H1 (cell line): ENCODE measurements at regions not wholly inside any gene's neighbourhood (a gene's known extent, or its start where the extent isn't known, plus 50 kb on each side); places are given as distances from the start of the nearest gene placed in this dataset.
"Not testable (repeated sequence)": the region's sequence is repeated elsewhere in the genome, so short reads cannot be mapped to it uniquely, and the experiment has no call there.

ENCODE experiments used
- CTCF ChIA-PET: fragments of 300-600 bp; sonication (Branson Sonifier 250); formaldehyde crosslinking; loops from one replicate; lab custom pipeline; 2021; ENCODE audit not compliant: partially characterized antibody; lab: Charles Lee
- POLR2A ChIA-PET: fragments of 300-600 bp; sonication (Branson Sonifier 250); formaldehyde crosslinking; loops from one replicate; lab custom pipeline; 2021; ENCODE audit warnings: inconsistent platforms; ENCODE audit not compliant: partially characterized antibody; lab: Charles Lee
- DNase-seq, 2 experiments: peaks; one replicate each; pipeline versions ENCODE4 v3.0.0 to v3.0.0-alpha.2; 2010 to 2022; ENCODE audit warnings: low spot score in 2 of 2, low read depth in 1 of 2, mixed read lengths in 1 of 2
- FAIRE-seq: peaks from 2 replicates; lab custom pipeline; 2011; peaks lifted over from hg19 to GRCh38; lab: Jason Lieb, UNC
- H2AFZ ChIP-seq: 2 replicates; pipeline ENCODE4 v1.8.1; 2012; ENCODE audit warnings: low read length, inconsistent platforms
- H2AK5ac ChIP-seq: 2 replicates; pipeline ENCODE4 v1.6.1; 2013; ENCODE audit warnings: low read depth, low read length
- H2BK120ac ChIP-seq: replicated peaks from 2 replicates; pipeline ENCODE3; 2013; ENCODE audit warnings: low read depth, low read length, inconsistent platforms
- H2BK12ac ChIP-seq: 2 replicates; pipeline ENCODE4 v1.6.1; 2013; ENCODE audit warnings: low read depth, low read length
- H2BK15ac ChIP-seq: 2 replicates; pipeline ENCODE4 v1.6.1; 2013; ENCODE audit warnings: low read length
- H2BK20ac ChIP-seq: 2 replicates; pipeline ENCODE4 v1.6.1; 2013; ENCODE audit warnings: low read length
- H2BK5ac ChIP-seq: 2 replicates; pipeline ENCODE4 v1.6.1; 2013; ENCODE audit warnings: low read depth, low read length
- H3K14ac ChIP-seq: 2 replicates; pipeline ENCODE4 v1.6.1; 2013; ENCODE audit warnings: inconsistent platforms; ENCODE audit not compliant: insufficient read length
- H3K18ac ChIP-seq: 2 replicates; pipeline ENCODE4 v1.6.1; 2013; ENCODE audit warnings: low read length; ENCODE audit errors: extremely low read depth
- H3K23ac ChIP-seq: 2 replicates; pipeline ENCODE4 v1.6.1; 2013; ENCODE audit warnings: inconsistent platforms; ENCODE audit not compliant: insufficient read length
- H3K23me2 ChIP-seq: 2 replicates; pipeline ENCODE4 v1.6.1; 2013; ENCODE audit warnings: low read depth, low read length
- H3K27ac ChIP-seq: 2 replicates; pipeline ENCODE4 v1.6.1; 2011; ENCODE audit warnings: low read depth, low read length, inconsistent platforms
- H3K27me3 ChIP-seq, 4 experiments: replicated peaks in 1 of 4; 1 replicate in 1 of 4; 2 replicates in 3 of 4; pipeline versions ENCODE4 v1.6.1 to v1.8.1; 2011 to 2013; ENCODE audit warnings: low read length in 3 of 4, mild to moderate bottlenecking in 3 of 4, inconsistent platforms in 2 of 4, mixed read lengths in 2 of 4, moderate library complexity in 1 of 4; ENCODE audit not compliant: control insufficient read depth in 3 of 4, insufficient read depth in 3 of 4; ENCODE audit errors: extremely low read depth in 1 of 4
- H3K36me3 ChIP-seq, 4 experiments: 2 replicates each; pipeline versions ENCODE4 v1.6.1 to v1.8.1; 2011 to 2013; ENCODE audit warnings: mild to moderate bottlenecking in 4 of 4, low read length in 3 of 4, moderate library complexity in 2 of 4, control low read depth in 1 of 4, inconsistent platforms in 1 of 4; ENCODE audit not compliant: insufficient read depth in 4 of 4, control insufficient read depth in 2 of 4
- H3K4ac ChIP-seq: replicated peaks from 2 replicates; pipeline ENCODE3; 2013; ENCODE audit warnings: low read length, low read depth, mixed read lengths, inconsistent platforms; ENCODE audit not compliant: insufficient read length
- H3K4me1 ChIP-seq, 4 experiments: replicated peaks in 1 of 4; 1 replicate in 1 of 4; 2 replicates in 3 of 4; pipeline versions ENCODE4 v1.6.1 to v1.8.1; 2011 to 2013; ENCODE audit warnings: low read length in 3 of 4, inconsistent platforms in 2 of 4, mixed read lengths in 1 of 4; ENCODE audit not compliant: insufficient read depth in 4 of 4, control insufficient read depth in 3 of 4
- H3K4me2 ChIP-seq, 2 experiments: 2 replicates each; pipeline versions ENCODE4 v1.6.1 to v1.8.1; 2011 to 2013; ENCODE audit warnings: low read depth in 2 of 2, low read length in 2 of 2, control low read depth in 1 of 2, inconsistent platforms in 1 of 2, mild to moderate bottlenecking in 1 of 2; ENCODE audit not compliant: insufficient read depth in 1 of 2
- H3K4me3 ChIP-seq, 4 experiments: fragments of 200-600, 300-600 bp in 1 of 4; sonication (generic), shearing (Covaris generic), sonication (Bioruptor Twin) in 1 of 4; 2 replicates each; pipeline versions ENCODE4 v1.5.1 to v1.8.1; 2011 to 2016; ENCODE audit warnings: low read length in 4 of 4, low read depth in 3 of 4, control low read depth in 2 of 4, inconsistent platforms in 2 of 4, mild to moderate bottlenecking in 2 of 4, mixed read lengths in 1 of 4, moderate library complexity in 1 of 4; ENCODE audit not compliant: insufficient read depth in 2 of 4; ENCODE audit errors: extremely low read depth in 1 of 4
- H3K56ac ChIP-seq: replicated peaks from 2 replicates; pipeline ENCODE3; 2013; ENCODE audit warnings: low read depth, mild to moderate bottlenecking, mixed read lengths, low read length, inconsistent platforms; ENCODE audit not compliant: insufficient read length
- H3K79me1 ChIP-seq: 2 replicates; pipeline ENCODE4 v1.6.1; 2013; ENCODE audit warnings: low read depth, low read length, control low read depth
- H3K79me2 ChIP-seq, 2 experiments: 2 replicates each; pipeline versions ENCODE4 v1.6.1 to v1.8.1; 2012 to 2013; ENCODE audit warnings: low read length in 2 of 2, mild to moderate bottlenecking in 2 of 2, inconsistent platforms in 1 of 2; ENCODE audit not compliant: insufficient read depth in 2 of 2, control insufficient read depth in 1 of 2
- H3K9ac ChIP-seq, 4 experiments: replicated peaks in 1 of 4; 1 replicate in 1 of 4; 2 replicates in 3 of 4; pipeline versions ENCODE4 v1.6.1 to v1.8.1; 2011 to 2013; ENCODE audit warnings: low read depth in 3 of 4, low read length in 3 of 4, control low read depth in 2 of 4, mild to moderate bottlenecking in 2 of 4, moderate library complexity in 2 of 4, inconsistent platforms in 1 of 4; ENCODE audit errors: extremely low read depth in 1 of 4
- H3K9me3 ChIP-seq, 2 experiments: 2 replicates each; pipeline versions ENCODE4 v1.6.1 to v1.8.1; 2012 to 2013; ENCODE audit warnings: mild to moderate bottlenecking in 2 of 2, moderate library complexity in 2 of 2, control low read depth in 1 of 2, inconsistent platforms in 1 of 2, low read depth in 1 of 2, low read length in 1 of 2, mixed read lengths in 1 of 2; ENCODE audit not compliant: insufficient read depth in 2 of 2
- H4K20me1 ChIP-seq, 2 experiments: replicated peaks in 1 of 2; 2 replicates each; pipeline versions ENCODE3 to v1.8.1; 2011 to 2013; ENCODE audit warnings: inconsistent platforms in 2 of 2, low read length in 2 of 2, mild to moderate bottlenecking in 1 of 2; ENCODE audit not compliant: insufficient read depth in 2 of 2, control insufficient read depth in 1 of 2
- H4K5ac ChIP-seq: 2 replicates; pipeline ENCODE4 v1.6.1; 2013; ENCODE audit warnings: low read length, low read depth, mixed read lengths, inconsistent platforms; ENCODE audit not compliant: insufficient read length
- H4K8ac ChIP-seq: 2 replicates; pipeline ENCODE4 v1.8.0; 2013; ENCODE audit warnings: mild to moderate bottlenecking, moderate library complexity, low read length, inconsistent platforms; ENCODE audit not compliant: insufficient read depth; ENCODE audit errors: extremely low read depth
- H4K91ac ChIP-seq: replicated peaks from 2 replicates; pipeline ENCODE3; 2013; ENCODE audit warnings: low read length, mixed read lengths, inconsistent platforms; ENCODE audit not compliant: insufficient read length
- WGBS, 2 experiments: shearing (Covaris generic) in 1 of 2; methylation state at CpG; one replicate each; pipeline versions ENCODE4 v1.1.6 to v1.1.7; 2013 to 2015; ENCODE audit warnings: low lambda C conversion rate in 2 of 2, mixed read lengths in 2 of 2, inconsistent platforms in 1 of 2, low coverage in 1 of 2, missing lambda C conversion rate in 1 of 2; ENCODE audit not compliant: insufficient replicate concordance in 2 of 2, insufficient coverage in 1 of 2, insufficient read length in 1 of 2; ENCODE audit errors: extremely low coverage in 1 of 2, missing lambda C conversion rate in 1 of 2; 5-methylcytosine and 5-hydroxymethylcytosine counted together

GRCh38 chr1:121116522-121117297 is 67.4 kb downstream of the FAM72B start:
- H3K79me2 ChIP-seq, H2BK120ac ChIP-seq, H3K9ac ChIP-seq, H3K9me3 ChIP-seq, H3K79me1 ChIP-seq, H3K4me1 ChIP-seq, H2BK5ac ChIP-seq, H2BK12ac ChIP-seq, H3K36me3 ChIP-seq, H2BK15ac ChIP-seq, H3K14ac ChIP-seq, H3K4me3 ChIP-seq, H4K91ac ChIP-seq, POLR2A ChIA-PET, H3K4me2 ChIP-seq, H3K18ac ChIP-seq, H4K5ac ChIP-seq, H2BK20ac ChIP-seq, H2AFZ ChIP-seq, H3K27ac ChIP-seq, H3K56ac ChIP-seq, H4K8ac ChIP-seq, DNase-seq, FAIRE-seq, H3K27me3 ChIP-seq, H4K20me1 ChIP-seq, H3K23me2 ChIP-seq, H2AK5ac ChIP-seq, H3K4ac ChIP-seq, CTCF ChIA-PET, H3K23ac ChIP-seq: not testable (repeated sequence)
- WGBS, 2 experiments: 97% methylated on average over 16 of the region's 44 CpGs; no CpG with 5 or more reads in 1 of the 2 experiments

GRCh38 chr1:121117298-121117611 is 66.9 kb downstream of the FAM72B start:
- H2BK5ac ChIP-seq, DNase-seq, H3K79me1 ChIP-seq, H3K36me3 ChIP-seq, H4K8ac ChIP-seq, H3K4me1 ChIP-seq, FAIRE-seq, POLR2A ChIA-PET, H3K27me3 ChIP-seq, H2BK12ac ChIP-seq, H2AK5ac ChIP-seq, H4K91ac ChIP-seq, H2AFZ ChIP-seq, H3K79me2 ChIP-seq, CTCF ChIA-PET, H2BK15ac ChIP-seq, H3K9ac ChIP-seq, H3K18ac ChIP-seq, H3K23ac ChIP-seq, H3K14ac ChIP-seq, H3K27ac ChIP-seq, H2BK20ac ChIP-seq, H3K4me2 ChIP-seq, H4K20me1 ChIP-seq, H3K4ac ChIP-seq, H3K4me3 ChIP-seq, H4K5ac ChIP-seq, H3K9me3 ChIP-seq, H3K56ac ChIP-seq, H2BK120ac ChIP-seq, H3K23me2 ChIP-seq: not testable (repeated sequence)
- WGBS, 2 experiments: 98% methylated on average over 7 of the region's 10 CpGs; no CpG with 5 or more reads in 1 of the 2 experiments
